Vagina (tissue), 2 donors: ENCODE measurements at regions not wholly inside any gene's neighbourhood (a gene's known extent, or its start where the extent isn't known, plus 50 kb on each side); places are given as distances from the start of the nearest gene placed in this dataset.

Experiments used
- DNase-seq, 2 donors: peaks; one replicate each; pipeline ENCODE4 v3.0.0-alpha.2; 2017; ENCODE audit errors: extremely low spot score in 2 of 2
- H3K27ac ChIP-seq: fragments of 200-600 bp; sonication (generic); one replicate; pipeline ENCODE4 v1.5.1; 2019
- H3K27me3 ChIP-seq: fragments of 200-600 bp; sonication (generic); one replicate; pipeline ENCODE4 v1.5.1; 2019
- H3K36me3 ChIP-seq, 2 donors: fragments of 200-600 bp; sonication (generic); one replicate each; pipeline ENCODE4 v1.5.1; 2017 to 2019
- H3K4me1 ChIP-seq: fragments of 200-600 bp; sonication (generic); one replicate; pipeline ENCODE4 v1.5.1; 2019
- H3K4me3 ChIP-seq, 2 donors: fragments of 200-600 bp; sonication (generic); 1 replicate in 1 of 2; 2 replicates in 1 of 2; pipeline ENCODE4 v1.5.1; 2016 to 2019
- H3K9me3 ChIP-seq: fragments of 200-600 bp; sonication (generic); one replicate; pipeline ENCODE4 v1.5.1; 2019
- CTCF ChIP-seq, 3 experiments: fragments of 450-650 bp in 2 of 3; fragments of 200-600 bp in 1 of 3; sonication (generic) in 1 of 3; IDR thresholded peaks; one replicate each; pipeline ENCODE4 v1.5.1; 2017 to 2019; ENCODE audit warnings: antibody characterized with exemption in 3 of 3, mild to moderate bottlenecking in 2 of 3, moderate library complexity in 2 of 3
- POLR2A ChIP-seq, 2 donors: fragments of 450-650 bp; IDR thresholded peaks; one replicate each; pipeline ENCODE4 v1.6.1; 2017; ENCODE audit warnings: antibody characterized with exemption in 2 of 2, mild to moderate bottlenecking in 2 of 2, moderate library complexity in 2 of 2
- POLR2AphosphoS5 ChIP-seq, 2 donors: sonication (generic); formaldehyde crosslinking; IDR thresholded peaks; one replicate each; pipeline ENCODE4 v1.9.0; 2017; ENCODE audit warnings: antibody characterized with exemption in 2 of 2, mild to moderate bottlenecking in 2 of 2, low read depth in 1 of 2; ENCODE audit not compliant: insufficient read depth in 1 of 2
- intact Hi-C: fragments of 100-400 bp; cut with DNase I; formaldehyde crosslinking; loops from one replicate; pipeline ENCODE4 v1.15.1; 2023

- DNase-seq = no peak
- Histone ChIP-seq H3K36me3 (no peaks in the 10 kb centered on the region), H3K4me1 (no peaks in the 10 kb centered on the region), H3K27me3 (no peaks in the 10 kb centered on the region), H3K9me3 (no peaks in the 10 kb centered on the region), H3K27ac (no peak overlapping the region), H3K4me3 (no peak overlapping the region)
- TF ChIP-seq POLR2A (IDR thresholded peaks at IDR 0.05) (no peak), POLR2AphosphoS5 (IDR thresholded peaks at IDR 0.05; ENCODE audit: insufficient read depth in 1 of 2, low read depth in 1 of 2) (no peak), CTCF (IDR thresholded peaks at IDR 0.05) (no peak)
- intact Hi-C loops = no loop called here
These were observed 167.7 kb upstream of the NPVF start for GRCh38 chr7:25395976-25396375.

GRCh38 chr7:25396668-25397067 is 168.4 kb upstream of the NPVF start:
- no peak for DNase-seq
- no peaks in the 10 kb centered on the region for H3K27me3 ChIP-seq
- intact Hi-C loops = no loop called here
- H3K4me3 ChIP-seq = no peak overlapping the region
- no peaks in the 10 kb centered on the region for H3K36me3 ChIP-seq
- no peaks in the 10 kb centered on the region for H3K4me1 ChIP-seq
- no peak for TF ChIP-seq POLR2A (IDR thresholded peaks at IDR 0.05)
- TF ChIP-seq POLR2AphosphoS5 (IDR thresholded peaks at IDR 0.05; ENCODE audit: insufficient read depth in 1 of 2, low read depth in 1 of 2) = no peak
- no peak for TF ChIP-seq CTCF (IDR thresholded peaks at IDR 0.05)
- no peak overlapping the region for H3K27ac ChIP-seq
- no peaks in the 10 kb centered on the region for H3K9me3 ChIP-seq

GRCh38 chr7:25398418-25398817 is 170.1 kb upstream of the NPVF start:
- no peak overlapping the region for H3K4me3 ChIP-seq
- H3K36me3 ChIP-seq = no peaks in the 10 kb centered on the region
- TF ChIP-seq POLR2A (IDR thresholded peaks at IDR 0.05) (no peak), POLR2AphosphoS5 (IDR thresholded peaks at IDR 0.05; ENCODE audit: insufficient read depth in 1 of 2, low read depth in 1 of 2) (no peak), CTCF (IDR thresholded peaks at IDR 0.05) (no peak)
- H3K4me1 ChIP-seq = no peaks in the 10 kb centered on the region
- no peak overlapping the region for H3K27ac ChIP-seq
- H3K27me3 ChIP-seq = no peaks in the 10 kb centered on the region
- DNase-seq = no peak
- H3K9me3 ChIP-seq = no peaks in the 10 kb centered on the region
- intact Hi-C loops = no loop called here

DNA sequence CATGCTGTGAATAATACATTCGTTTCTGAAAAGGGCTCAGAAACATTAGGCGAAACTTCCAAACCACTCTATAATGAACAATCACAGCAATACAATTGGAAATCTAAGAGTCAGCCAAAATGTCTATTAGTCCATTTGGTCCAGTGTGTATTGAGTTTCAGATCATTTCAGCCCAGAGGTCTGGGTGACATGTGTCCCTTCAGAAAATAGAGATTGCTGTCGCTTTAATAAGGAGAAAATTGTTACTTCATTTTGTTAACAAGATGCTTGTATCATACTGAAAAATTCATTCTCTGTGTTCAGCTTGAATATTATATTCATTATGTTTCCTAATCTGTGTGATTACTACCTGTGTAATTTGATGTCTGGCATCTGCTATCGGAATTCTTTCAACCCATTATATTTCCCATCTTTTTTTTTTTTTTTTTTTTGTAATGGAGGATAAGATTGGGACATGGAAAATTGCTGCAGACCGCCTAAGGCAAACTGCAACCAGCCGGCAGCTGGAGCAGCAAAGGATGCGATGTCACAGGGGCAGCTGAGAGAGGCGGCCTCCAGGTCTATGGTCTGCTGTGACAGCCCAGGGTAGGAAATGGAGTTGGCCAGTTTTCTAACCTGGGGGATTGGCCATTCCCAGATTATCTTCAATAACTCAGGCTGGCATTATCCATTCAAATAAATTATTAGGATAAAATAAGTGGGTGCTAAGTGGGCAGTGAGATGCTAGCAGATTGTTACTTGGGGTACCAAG is 170.9 kb upstream of the NPVF start:
- no peak overlapping the region for H3K4me3 ChIP-seq
- TF ChIP-seq CTCF (IDR thresholded peaks at IDR 0.05) (no peak), POLR2AphosphoS5 (IDR thresholded peaks at IDR 0.05; ENCODE audit: insufficient read depth in 1 of 2, low read depth in 1 of 2) (no peak), POLR2A (IDR thresholded peaks at IDR 0.05) (no peak)
- no peaks in the 10 kb centered on the region for H3K9me3 ChIP-seq
- intact Hi-C loops = no loop called here
- no peaks in the 10 kb centered on the region for H3K27me3 ChIP-seq
- no peak overlapping the region for H3K27ac ChIP-seq
- no peaks in the 10 kb centered on the region for H3K4me1 ChIP-seq
- DNase-seq = no peak
- H3K36me3 ChIP-seq = no peaks in the 10 kb centered on the region

- TF ChIP-seq CTCF (IDR thresholded peaks at IDR 0.05) = no peak
- no peak for TF ChIP-seq POLR2AphosphoS5 (IDR thresholded peaks at IDR 0.05; ENCODE audit: insufficient read depth in 1 of 2, low read depth in 1 of 2)
- TF ChIP-seq POLR2A (IDR thresholded peaks at IDR 0.05) = no peak
- Histone ChIP-seq H3K27ac (no peak overlapping the region), H3K4me1 (peaks cover 5% of the 10 kb centered on the region), H3K36me3 (no peaks in the 10 kb centered on the region), H3K4me3 (no peak overlapping the region), H3K9me3 (no peaks in the 10 kb centered on the region), H3K27me3 (no peaks in the 10 kb centered on the region)
- peak in 1 of 2 donors; percentile 25 for DNase-seq
- intact Hi-C loops = no loop called here
These were observed 174.2 kb upstream of the NPVF start for GRCh38 chr7:25402532-25402931.
